ENCODE measurements at regions not wholly inside any gene's neighbourhood (a gene's known extent, or its start where the extent isn't known, plus 50 kb on each side); places are given as distances from the start of the nearest gene placed in this dataset.

GRCh38 chr10:52890281-52890680 lies 117.7 kb upstream of the MBL2 start:
- TF ChIP-seq, protein P1, sequence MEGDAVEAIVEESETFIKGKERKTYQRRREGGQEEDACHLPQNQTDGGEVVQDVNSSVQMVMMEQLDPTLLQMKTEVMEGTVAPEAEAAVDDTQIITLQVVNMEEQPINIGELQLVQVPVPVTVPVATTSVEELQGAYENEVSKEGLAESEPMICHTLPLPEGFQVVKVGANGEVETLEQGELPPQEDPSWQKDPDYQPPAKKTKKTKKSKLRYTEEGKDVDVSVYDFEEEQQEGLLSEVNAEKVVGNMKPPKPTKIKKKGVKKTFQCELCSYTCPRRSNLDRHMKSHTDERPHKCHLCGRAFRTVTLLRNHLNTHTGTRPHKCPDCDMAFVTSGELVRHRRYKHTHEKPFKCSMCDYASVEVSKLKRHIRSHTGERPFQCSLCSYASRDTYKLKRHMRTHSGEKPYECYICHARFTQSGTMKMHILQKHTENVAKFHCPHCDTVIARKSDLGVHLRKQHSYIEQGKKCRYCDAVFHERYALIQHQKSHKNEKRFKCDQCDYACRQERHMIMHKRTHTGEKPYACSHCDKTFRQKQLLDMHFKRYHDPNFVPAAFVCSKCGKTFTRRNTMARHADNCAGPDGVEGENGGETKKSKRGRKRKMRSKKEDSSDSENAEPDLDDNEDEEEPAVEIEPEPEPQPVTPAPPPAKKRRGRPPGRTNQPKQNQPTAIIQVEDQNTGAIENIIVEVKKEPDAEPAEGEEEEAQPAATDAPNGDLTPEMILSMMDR (IDR thresholded peaks at IDR 0.05 in 2 of 3, conservative IDR thresholded peaks at IDR 0.05 in 1 of 3; ENCODE audit: borderline replicate concordance in 1 of 3, insufficient read depth in 1 of 3, low read depth in 2 of 3, low read length in 2 of 3): no peak
- TF ChIP-seq CEBPB (IDR thresholded peaks at IDR 0.05; ENCODE audit: low read depth) (no peak), EZH2 (IDR thresholded peaks at IDR 0.05) (no peak), POLR2AphosphoS5 (IDR thresholded peaks at IDR 0.05; ENCODE audit: low read depth, low read length) (no peak), SP1 (IDR thresholded peaks at IDR 0.05; ENCODE audit: low read depth) (no peak), SRF (IDR thresholded peaks at IDR 0.05; ENCODE audit: low read depth) (no peak), POLR2A (IDR thresholded peaks at IDR 0.05; ENCODE audit: borderline replicate concordance, extremely low read depth, insufficient read depth, insufficient read length) (no peak), MAX (IDR thresholded peaks at IDR 0.05) (no peak), RAD21 (IDR thresholded peaks at IDR 0.05; ENCODE audit: low read depth) (no peak), TCF7L2 (IDR thresholded peaks at IDR 0.05; ENCODE audit: borderline replicate concordance, extremely low read depth, insufficient read depth, insufficient read length) (no peak), REST (IDR thresholded peaks at IDR 0.05; ENCODE audit: low read depth) (no peak), YY1 (IDR thresholded peaks at IDR 0.05; ENCODE audit: extremely low read depth, insufficient replicate concordance, low read depth, low read length) (no peak)
